ENCODE measurements at regions not wholly inside any gene's neighbourhood (a gene's known extent, or its start where the extent isn't known, plus 50 kb on each side); places are given as distances from the start of the nearest gene placed in this dataset.

GRCh38 chr13:71068041-71068440 is 799.0 kb downstream of the DACH1 start:
- DNase-seq: no peak

- no peak for DNase-seq
These were observed 799.7 kb downstream of the DACH1 start for GRCh38 chr13:71067165-71067815.

GRCh38 chr13:71056581-71056980 is 810.4 kb downstream of the DACH1 start:
- no peak for DNase-seq

- no peak for DNase-seq
These were observed 811.4 kb downstream of the DACH1 start for GRCh38 chr13:71055644-71056043.

- no peak for DNase-seq
These were observed 812.0 kb downstream of the DACH1 start for GRCh38 chr13:71055047-71055446.

GRCh38 chr13:71054358-71054757 is 812.6 kb downstream of the DACH1 start:
- no peak for DNase-seq

- no peak for DNase-seq
These were observed 815.4 kb downstream of the DACH1 start for GRCh38 chr13:71051573-71051972.

- DNase-seq: no peak
These were observed 820.5 kb downstream of the DACH1 start for GRCh38 chr13:71046360-71047079.

- no peak for DNase-seq
These were observed 821.9 kb downstream of the DACH1 start for GRCh38 chr13:71045101-71045500.

- DNase-seq: no peak
These were observed 827.6 kb downstream of the DACH1 start for GRCh38 chr13:71039440-71039839.

- no peak for DNase-seq
These were observed 833.0 kb downstream of the DACH1 start for GRCh38 chr13:71034018-71034417.

GRCh38 chr13:71033026-71033425 is 834.0 kb downstream of the DACH1 start:
- DNase-seq: no peak

- no peak for DNase-seq
These were observed 836.2 kb downstream of the DACH1 start for GRCh38 chr13:71030784-71031183.

- no peak for DNase-seq
These were observed 838.1 kb downstream of the DACH1 start for GRCh38 chr13:71028884-71029283.

- no peak for DNase-seq
These were observed 845.1 kb downstream of the DACH1 start for GRCh38 chr13:71021825-71022422.

GRCh38 chr13:71018995-71019394 is 848.0 kb downstream of the DACH1 start:
- DNase-seq: no peak

- no peak for DNase-seq
These were observed 848.5 kb downstream of the DACH1 start for GRCh38 chr13:71018544-71018943.

- DNase-seq: no peak
These were observed 849.4 kb downstream of the DACH1 start for GRCh38 chr13:71017607-71018006.

GRCh38 chr13:71015516-71015915 is 851.5 kb downstream of the DACH1 start:
- DNase-seq: no peak

GRCh38 chr13:71015021-71015420 is 852.0 kb downstream of the DACH1 start:
- DNase-seq: no peak

GRCh38 chr13:71005919-71006318 is 861.1 kb downstream of the DACH1 start:
- no peak for DNase-seq

GRCh38 chr13:70995338-70995737 is 871.7 kb downstream of the DACH1 start:
- DNase-seq: no peak

- no peak for DNase-seq
These were observed 872.8 kb downstream of the DACH1 start for GRCh38 chr13:70994191-70994590.

- no peak for DNase-seq
These were observed 878.8 kb upstream of the KLHL1 start for GRCh38 chr13:70987043-70987442.
